ENCODE measurements at regions not wholly inside any gene's neighbourhood (a gene's known extent, or its start where the extent isn't known, plus 50 kb on each side); places are given as distances from the start of the nearest gene placed in this dataset.
"Not testable (repeated sequence)": the region's sequence is repeated elsewhere in the genome, so short reads cannot be mapped to it uniquely, and the experiment has no call there.

DNA sequence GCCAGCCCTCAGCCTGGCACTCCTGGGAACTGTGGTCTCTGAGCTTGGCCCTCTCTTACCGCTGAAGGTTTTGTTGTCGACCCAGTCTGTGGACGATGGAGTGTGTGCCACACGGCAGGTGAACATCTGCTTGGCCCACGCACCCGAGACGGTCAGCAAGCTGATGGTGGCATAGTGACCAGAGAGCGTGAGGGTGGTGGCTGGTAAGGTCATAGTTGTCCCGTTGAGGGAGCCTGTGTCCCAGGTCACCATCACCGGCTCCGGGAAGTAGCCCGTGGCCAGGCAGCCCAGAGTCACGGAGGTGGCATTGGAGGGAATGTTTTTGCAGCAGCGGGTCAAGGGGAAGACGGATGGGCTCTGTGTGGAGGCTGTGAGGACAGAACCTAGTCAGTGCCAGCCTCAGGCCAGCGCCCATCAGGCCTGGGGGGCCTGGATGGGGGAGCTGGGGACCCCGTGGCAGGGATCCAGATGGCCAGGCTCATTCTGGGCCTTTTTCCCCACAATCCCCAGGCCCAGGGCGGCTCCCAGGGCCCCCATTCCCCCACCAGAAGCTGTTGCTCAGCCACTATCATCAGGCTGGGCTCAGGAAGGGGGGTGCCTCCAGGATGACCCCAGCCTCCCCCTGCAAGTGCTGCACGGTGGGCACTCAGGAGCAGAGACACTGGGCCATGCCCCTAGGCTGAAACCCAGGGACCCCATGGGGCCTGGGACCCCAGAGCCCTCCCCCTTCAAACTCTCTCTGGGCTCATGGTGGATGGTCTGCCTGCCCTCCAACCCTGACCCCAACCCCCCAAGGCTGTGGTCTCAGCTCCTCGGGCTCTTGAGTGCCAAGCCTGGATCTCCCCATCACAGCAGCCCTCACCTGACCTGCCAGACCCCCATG, 75.2 kb downstream of the TMEM121 start:
- no peak for DNase-seq

DNA sequence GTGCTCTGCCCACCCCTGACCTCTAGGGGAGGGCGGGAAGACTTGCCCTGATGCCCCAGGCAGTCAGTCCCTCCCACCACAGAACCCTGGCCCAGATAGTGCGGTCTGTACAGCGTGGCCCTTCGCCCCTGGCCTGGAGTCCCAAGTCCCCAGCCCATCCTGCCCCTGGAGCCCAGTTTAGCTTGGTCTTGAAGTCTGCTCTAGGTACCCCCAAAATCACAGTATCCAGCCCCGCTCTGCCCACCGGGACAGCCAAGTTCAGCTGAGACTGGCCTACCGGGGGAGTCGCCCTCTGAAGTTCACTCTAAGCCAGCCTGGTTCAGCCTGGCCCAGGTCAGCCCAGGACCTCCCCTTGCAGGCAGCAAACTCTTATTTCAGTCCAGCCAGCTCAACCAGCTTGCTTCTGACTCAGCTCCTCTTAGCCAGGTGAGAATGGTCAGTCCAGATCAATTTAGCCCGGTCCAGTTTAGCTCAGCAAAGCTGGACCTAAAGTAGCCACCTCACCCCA, 75.9 kb downstream of the TMEM121 start:
- DNase-seq = no peak

GRCh38 chr14:105602799-105603793, 76.7 kb downstream of the TMEM121 start:
- DNase-seq = no peak

DNA sequence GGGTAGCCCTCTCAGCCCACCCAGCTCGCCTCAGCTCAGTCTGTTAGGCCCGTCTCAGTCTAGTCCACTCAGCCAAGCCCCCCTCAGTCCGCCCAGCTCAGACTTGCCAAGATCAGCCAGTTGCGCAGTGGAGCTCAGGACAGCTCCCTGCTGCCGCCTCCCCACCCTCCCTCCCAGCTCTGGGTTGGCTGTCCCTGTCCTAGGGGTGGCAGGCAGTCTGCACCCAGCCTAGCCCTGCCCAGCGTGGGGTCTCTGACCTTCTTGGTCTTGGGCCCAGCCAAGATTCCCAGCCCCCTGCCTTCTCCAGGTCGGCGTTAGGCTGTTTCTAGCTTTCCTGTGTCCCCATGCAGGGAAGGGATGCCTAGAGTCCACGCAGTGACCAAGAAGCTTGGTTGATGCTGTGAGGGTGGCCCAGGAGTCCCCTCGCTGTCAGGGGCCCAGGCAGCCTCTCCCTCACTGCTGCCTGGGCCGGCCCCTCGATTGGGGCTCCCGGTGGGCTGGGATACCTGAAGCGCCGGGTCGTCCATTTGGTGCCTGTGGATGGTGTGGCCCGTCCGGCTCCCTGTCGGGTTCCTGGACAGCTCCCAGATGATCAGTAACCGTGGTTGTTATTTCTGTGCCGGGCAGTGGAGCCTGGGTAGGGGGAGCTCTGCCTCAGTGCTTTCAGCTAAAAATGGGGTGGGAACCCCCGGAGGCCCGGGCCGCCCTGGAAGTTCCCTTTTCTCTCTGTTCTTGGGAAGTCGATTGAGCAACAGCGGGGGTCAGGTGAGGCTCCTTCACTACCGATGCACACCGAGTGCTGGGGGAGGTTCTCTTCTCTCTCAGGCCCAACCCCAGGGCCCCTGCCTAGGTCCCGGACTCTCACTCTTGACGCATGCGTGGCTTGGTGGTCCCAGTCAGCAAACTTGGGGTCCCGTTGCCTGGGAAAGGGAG, 78.4 kb downstream of the TMEM121 start:
- DNase-seq = not testable (repeated sequence)

GRCh38 chr14:105605464-105606304, 79.3 kb downstream of the TMEM121 start:
- no peak for DNase-seq

DNA sequence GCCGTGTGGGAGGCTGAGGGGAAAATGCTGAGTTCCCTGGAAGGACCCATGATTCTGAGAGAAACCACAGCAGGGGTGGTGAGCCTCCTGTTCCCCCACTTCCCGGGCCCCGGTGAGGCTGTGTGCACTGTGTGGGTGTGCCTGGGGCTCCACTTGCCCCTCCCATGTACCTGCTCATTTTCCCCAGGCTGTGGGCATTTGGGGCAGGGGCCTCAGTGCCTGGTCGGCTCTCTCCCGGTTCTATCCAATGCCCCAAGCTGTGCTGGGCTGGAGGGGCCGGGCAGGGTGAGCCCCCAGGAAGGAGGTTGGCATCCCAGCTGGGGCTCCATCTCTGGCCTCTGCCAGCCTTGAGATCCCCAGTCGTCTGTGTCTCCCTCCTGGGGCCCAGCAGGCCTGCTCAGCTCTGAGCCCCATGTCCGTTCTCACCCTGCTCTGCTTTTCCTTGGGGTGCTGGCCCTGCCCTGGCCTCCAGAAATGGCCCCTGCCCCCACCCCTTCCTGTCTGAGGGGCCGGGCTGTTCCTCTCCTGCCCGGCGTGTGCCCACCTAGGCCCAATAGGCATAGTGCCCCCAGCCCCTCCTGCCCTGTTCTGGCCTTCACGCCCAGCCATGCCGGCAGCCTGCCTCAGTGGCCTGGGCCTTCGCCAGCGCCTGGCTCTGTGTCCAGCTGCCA, 80.1 kb downstream of the TMEM121 start:
- not testable (repeated sequence) for DNase-seq

GRCh38 chr14:105607025-105607424, 80.6 kb downstream of the TMEM121 start:
- DNase-seq = not testable (repeated sequence)

DNA sequence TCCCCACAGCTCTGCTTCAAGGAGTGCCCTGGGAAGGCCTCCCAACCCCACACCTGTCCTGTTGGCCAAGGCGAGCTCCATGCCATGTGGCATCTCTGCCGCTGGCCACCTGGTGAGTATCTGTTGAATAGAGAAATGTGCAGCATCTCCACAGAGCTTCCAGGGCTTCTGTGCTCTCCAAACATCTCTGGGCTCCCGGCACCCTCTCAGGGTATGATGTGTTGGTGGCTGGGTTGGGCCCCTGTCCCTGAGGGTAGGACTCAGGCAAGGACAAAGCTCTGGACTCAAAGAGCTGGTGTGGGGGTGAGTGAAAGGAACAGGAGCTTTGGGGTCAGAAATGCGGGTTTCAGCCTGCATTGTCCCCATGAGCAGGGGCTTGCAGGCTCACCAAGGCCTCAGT, 88.6 kb downstream of the TMEM121 start:
- DNase-seq = not testable (repeated sequence)

GRCh38 chr14:105615986-105616801, 89.8 kb downstream of the TMEM121 start:
- DNase-seq = not testable (repeated sequence)

GRCh38 chr14:105616802-105617192, 90.4 kb downstream of the TMEM121 start:
- DNase-seq = no peak

GRCh38 chr14:105617201-105617777, 90.9 kb downstream of the TMEM121 start:
- no peak for DNase-seq

- not testable (repeated sequence) for DNase-seq
Observed at GRCh38 chr14:105617805-105618204, 91.4 kb downstream of the TMEM121 start.

DNA sequence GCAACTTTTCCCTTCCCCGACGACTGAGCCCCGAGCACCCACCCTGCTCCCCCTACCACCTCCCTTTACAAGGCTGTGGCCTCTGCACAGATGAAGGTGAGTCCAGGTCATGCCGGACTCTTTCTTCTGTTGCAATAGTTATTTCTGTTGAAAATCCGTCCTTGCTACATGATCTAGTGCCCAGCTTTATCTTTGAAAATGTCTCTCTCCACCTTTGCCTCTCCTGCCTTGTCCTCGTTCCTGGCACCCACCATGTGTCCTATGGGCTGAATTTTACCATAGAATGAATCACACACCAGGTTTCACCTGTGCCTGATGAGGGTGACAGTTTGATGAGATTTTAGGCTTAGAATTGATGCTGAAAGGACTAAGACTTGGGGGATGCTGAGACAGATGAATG, 92.9 kb downstream of the TMEM121 start:
- DNase-seq = not testable (repeated sequence)

DNA sequence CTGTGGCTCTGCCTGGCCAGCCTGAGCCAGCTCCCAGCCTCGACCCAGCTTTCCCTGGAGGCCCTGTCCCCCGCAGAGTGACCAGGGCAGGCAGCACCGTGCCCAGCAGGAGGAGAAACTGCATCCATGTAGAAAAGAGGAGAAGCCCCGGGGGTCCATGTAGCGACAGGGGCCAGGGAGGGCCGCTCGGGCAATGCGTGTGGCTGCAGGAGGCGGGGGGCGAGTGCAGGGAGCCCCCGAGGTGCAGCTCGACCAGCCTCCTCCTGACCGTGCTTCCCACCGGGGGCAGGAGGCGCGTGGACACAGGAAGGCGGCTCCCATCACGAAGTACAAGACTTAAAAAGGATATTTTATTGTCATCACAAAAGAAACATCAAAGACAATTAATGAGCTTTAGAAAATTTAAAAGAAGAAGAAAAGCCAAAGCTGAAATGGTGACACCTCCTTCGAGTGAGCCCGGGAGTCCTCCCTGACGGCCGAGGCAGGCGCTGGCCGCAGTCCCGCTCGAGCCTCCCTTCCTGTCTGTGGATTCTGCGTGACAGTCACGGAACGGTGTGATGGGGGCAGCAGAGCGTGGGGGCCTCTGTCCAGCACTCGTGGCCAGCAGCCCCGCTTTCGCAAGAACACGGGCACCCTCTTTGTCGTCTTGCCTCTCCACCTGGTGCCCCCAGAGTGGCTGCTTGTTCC, 93.9 kb downstream of the TMEM121 start:
- DNase-seq = not testable (repeated sequence)

DNA sequence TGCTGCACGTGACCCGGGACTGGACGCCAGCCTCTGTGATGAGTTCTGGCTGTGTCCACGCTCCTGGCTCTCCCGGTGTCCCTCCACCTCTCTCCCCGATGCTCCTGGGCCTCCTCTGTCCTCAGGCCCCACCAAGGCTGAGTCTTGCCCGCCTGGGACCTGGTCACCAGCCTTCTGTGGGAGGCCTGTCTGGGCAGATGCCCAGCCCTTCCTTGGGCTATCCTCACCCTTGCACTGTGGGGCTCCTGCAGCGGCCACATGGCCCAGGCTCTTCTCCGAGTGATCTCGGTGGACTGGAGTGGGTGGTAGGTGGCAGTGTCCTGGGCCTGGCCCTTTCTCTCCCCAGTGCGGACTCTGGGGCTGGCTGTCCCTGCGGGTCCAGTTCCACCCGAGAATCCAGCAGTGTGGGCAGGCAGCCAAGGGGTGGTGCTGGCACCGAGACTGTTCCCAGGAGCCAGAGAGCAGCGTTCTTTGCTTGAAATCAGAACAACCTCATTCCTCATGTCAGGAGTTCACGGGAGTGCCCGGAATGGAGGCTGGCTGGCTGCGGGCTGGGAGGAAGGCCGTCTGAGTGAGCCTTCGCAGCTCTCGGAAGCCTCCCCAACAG, 94.6 kb downstream of the TMEM121 start:
- not testable (repeated sequence) for DNase-seq

DNA sequence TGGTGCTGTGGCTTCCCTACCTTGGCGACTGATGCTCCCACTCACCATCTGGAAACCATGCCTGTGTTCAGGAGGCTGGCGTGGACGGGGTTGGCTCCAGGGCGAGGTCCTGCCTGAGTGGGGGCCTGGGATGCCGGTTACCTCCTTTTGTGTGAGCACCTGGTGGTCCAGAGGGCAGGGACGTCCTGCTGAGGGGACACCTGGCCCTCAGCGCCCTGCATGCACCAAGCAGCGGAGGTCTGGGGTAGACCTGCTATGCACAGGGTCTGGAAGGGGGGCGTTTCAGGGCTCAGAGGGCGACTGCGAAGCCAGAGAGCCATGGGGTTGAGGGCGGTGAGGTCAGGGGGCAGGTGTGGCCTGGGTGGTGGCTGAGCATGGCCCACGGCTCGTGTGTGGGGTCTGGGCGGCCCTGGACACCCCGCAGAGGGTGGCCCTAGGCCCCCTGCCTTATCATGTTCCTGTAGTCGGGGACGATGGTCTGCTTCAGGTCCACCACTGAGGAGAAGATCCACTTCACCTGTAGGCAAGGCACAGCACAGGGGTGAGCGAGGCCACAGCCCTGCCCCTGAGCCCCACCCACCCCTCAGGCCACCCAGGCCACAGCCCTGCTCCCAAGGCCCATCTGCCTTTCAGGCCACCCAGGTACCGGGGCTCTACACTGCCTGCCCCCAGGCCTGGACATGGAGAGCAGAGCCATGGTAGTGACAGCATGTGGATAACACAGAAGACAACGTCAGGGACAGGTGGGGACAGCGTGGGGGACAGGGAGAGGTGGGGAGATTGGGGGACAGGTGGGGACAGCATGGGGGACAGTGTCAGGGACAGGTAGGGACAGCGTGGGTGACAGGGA, 95.3 kb downstream of the TMEM121 start:
- not testable (repeated sequence) for DNase-seq

GRCh38 chr14:105622329-105622955, 96.1 kb downstream of the TMEM121 start:
- no peak for DNase-seq

All from effector CD8-positive, alpha-beta T cell (primary cell).